ENCODE measurements at regions not wholly inside any gene's neighbourhood (a gene's known extent, or its start where the extent isn't known, plus 50 kb on each side); places are given as distances from the start of the nearest gene placed in this dataset.

DNA sequence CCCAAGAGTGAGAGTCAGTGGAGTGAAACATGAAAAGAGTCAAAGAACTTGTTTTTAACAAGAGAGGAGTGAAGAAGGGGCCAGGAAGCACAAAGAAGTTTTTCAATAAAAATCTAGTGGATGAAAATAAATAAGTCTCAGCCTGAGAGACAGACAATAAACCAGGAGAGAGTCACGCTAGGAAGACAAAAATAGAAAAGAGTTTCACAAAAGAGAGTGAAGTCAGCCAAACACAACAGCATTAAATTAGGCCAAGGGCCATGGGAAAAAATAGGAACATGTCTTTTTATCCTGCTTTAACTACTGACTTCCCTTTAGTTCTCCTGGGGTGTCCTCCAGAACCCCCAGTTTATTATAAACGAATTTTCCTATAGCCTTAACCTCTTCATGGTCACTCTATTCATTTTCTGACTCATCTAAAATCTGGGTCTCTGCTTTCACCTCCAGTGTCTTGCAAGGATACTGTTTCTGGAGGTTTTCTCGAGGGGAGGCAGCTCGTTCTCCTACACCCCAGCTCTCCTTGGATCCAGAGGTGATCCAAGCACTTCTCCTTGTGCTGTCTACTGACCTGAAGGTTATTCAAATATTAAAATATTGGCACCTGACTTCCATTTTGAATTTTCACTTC is 571.5 kb upstream of the PPP2R3A start:
- TF ChIP-seq, protein P1, sequence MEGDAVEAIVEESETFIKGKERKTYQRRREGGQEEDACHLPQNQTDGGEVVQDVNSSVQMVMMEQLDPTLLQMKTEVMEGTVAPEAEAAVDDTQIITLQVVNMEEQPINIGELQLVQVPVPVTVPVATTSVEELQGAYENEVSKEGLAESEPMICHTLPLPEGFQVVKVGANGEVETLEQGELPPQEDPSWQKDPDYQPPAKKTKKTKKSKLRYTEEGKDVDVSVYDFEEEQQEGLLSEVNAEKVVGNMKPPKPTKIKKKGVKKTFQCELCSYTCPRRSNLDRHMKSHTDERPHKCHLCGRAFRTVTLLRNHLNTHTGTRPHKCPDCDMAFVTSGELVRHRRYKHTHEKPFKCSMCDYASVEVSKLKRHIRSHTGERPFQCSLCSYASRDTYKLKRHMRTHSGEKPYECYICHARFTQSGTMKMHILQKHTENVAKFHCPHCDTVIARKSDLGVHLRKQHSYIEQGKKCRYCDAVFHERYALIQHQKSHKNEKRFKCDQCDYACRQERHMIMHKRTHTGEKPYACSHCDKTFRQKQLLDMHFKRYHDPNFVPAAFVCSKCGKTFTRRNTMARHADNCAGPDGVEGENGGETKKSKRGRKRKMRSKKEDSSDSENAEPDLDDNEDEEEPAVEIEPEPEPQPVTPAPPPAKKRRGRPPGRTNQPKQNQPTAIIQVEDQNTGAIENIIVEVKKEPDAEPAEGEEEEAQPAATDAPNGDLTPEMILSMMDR (IDR thresholded peaks at IDR 0.05), result no peak
- no peak for TF ChIP-seq POLR2A (IDR thresholded peaks at IDR 0.05)
- no peak for TF ChIP-seq POLR2AphosphoS5 (IDR thresholded peaks at IDR 0.05; ENCODE audit: insufficient read depth in 1 of 2, low read depth in 1 of 2)
- Histone ChIP-seq H3K4me3 (no peak overlapping the region), H3K4me1 (no peaks in the 10 kb centered on the region), H3K27ac (no peak overlapping the region), H3K36me3 (no peaks in the 10 kb centered on the region), H3K27me3 (no peaks in the 10 kb centered on the region), H3K9me3 (no peaks in the 10 kb centered on the region)
- DNase-seq (ENCODE audit: extremely low spot score in 2 of 2), result no peak
- intact Hi-C loops (cut with DNase I), result no loop called here

DNA sequence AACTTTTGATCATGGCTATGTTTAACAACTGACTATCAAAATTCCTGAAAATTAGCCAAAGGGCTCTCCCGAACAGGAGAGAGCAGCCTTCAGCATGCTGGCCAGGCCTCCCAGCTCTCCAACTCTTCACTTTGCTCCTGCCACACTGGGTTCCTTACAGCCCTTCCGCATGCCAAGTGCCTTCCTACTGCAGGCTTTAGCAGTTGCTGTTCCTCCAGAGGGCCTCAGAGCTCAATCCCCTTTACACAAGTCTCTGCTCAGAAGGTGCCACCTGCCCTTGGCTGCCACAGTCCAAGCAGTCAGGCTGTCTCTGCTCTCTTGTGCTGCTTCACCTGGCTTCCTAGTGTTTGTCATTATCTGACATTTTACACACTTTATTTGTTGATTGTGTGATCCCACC is 553.1 kb upstream of the PPP2R3A start:
- TF ChIP-seq POLR2A (IDR thresholded peaks at IDR 0.05), result no peak
- TF ChIP-seq POLR2AphosphoS5 (IDR thresholded peaks at IDR 0.05; ENCODE audit: insufficient read depth in 1 of 2, low read depth in 1 of 2), result no peak
- TF ChIP-seq, protein P1 (IDR thresholded peaks at IDR 0.05), result no peak
- Histone ChIP-seq H3K27ac (no peak overlapping the region), H3K4me1 (no peaks in the 10 kb centered on the region), H3K27me3 (no peaks in the 10 kb centered on the region), H3K9me3 (no peaks in the 10 kb centered on the region), H3K36me3 (no peaks in the 10 kb centered on the region), H3K4me3 (no peak overlapping the region)
- intact Hi-C loops (cut with DNase I), result no loop called here
- no peak for DNase-seq (ENCODE audit: extremely low spot score in 2 of 2)

DNA sequence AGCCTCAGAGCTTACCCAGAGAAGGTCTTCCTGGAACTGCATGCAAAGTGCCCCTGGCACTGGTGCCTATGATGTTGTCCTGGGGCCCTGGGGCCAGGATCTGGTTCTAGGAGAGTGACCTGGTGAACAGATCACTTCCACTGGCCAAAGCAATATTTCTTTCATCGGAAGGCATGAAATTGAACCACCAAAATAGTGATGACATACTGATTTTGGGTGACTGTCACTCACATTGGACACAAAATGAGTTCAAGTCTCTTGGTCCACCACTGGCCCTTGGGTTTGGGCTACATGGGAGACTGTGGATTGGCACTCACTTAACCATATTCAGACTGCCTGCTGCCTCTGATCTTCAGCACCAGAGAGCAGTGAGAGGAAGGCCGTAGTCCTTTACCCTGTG is 549.3 kb upstream of the PPP2R3A start:
- H3K4me3 ChIP-seq, result no peak overlapping the region
- no peaks in the 10 kb centered on the region for H3K9me3 ChIP-seq
- H3K4me1 ChIP-seq, result no peaks in the 10 kb centered on the region
- no peak for DNase-seq (ENCODE audit: extremely low spot score in 2 of 2)
- H3K27me3 ChIP-seq, result no peaks in the 10 kb centered on the region
- TF ChIP-seq POLR2AphosphoS5 (IDR thresholded peaks at IDR 0.05; ENCODE audit: insufficient read depth in 1 of 2, low read depth in 1 of 2) (no peak), POLR2A (IDR thresholded peaks at IDR 0.05) (no peak)
- TF ChIP-seq, protein P1 (IDR thresholded peaks at IDR 0.05), result no peak
- intact Hi-C loops (cut with DNase I), result no loop called here
- no peak overlapping the region for H3K27ac ChIP-seq
- no peaks in the 10 kb centered on the region for H3K36me3 ChIP-seq

DNA sequence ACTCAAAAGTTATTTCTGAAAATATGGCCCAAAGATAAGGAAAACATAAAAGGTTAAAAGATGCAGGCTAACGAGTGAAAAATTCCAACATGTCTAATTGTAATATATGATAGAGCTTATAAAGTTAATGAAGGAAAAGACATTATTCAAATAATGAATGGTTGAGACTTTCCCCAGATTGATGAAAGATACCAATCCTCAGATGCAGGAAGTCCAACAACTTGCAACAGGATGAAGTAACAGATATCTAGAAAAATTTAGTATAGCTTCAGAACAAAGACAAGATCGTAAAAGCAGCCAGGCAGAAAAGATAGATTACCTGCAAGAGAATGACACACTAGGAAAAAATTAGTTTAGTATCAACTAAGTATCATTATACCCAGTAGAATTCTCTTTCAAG is 546.4 kb upstream of the PPP2R3A start:
- Histone ChIP-seq H3K27me3 (no peaks in the 10 kb centered on the region), H3K4me1 (no peaks in the 10 kb centered on the region), H3K9me3 (no peaks in the 10 kb centered on the region), H3K4me3 (no peak overlapping the region), H3K27ac (no peak overlapping the region), H3K36me3 (no peaks in the 10 kb centered on the region)
- TF ChIP-seq POLR2AphosphoS5 (IDR thresholded peaks at IDR 0.05; ENCODE audit: insufficient read depth in 1 of 2, low read depth in 1 of 2) (no peak), POLR2A (IDR thresholded peaks at IDR 0.05) (no peak)
- TF ChIP-seq, protein P1 (IDR thresholded peaks at IDR 0.05), result no peak
- intact Hi-C loops (cut with DNase I), result no loop called here
- no peak for DNase-seq (ENCODE audit: extremely low spot score in 2 of 2)

DNA sequence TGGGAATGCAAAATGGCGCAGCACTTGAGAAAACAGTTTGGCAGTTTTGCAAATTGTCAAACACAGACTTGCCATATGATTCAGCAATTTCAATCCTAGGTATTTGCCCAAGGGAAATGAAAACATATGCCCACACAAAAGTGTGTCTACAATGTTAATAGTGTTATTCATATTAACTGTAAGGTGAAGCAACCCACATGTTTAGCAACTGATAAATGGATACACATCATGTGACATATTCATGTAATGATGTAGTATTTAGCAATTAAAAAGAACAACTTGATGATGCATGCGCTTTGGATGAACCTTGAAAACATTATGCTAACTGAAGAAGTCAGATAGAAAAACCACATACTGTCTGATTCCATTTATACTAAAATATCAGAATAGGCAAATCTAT is 539.0 kb upstream of the PPP2R3A start:
- H3K4me3 ChIP-seq, result no peak overlapping the region
- intact Hi-C loops (cut with DNase I), result no loop called here
- TF ChIP-seq, protein P1 (IDR thresholded peaks at IDR 0.05), result no peak
- TF ChIP-seq POLR2A (IDR thresholded peaks at IDR 0.05) (no peak), POLR2AphosphoS5 (IDR thresholded peaks at IDR 0.05; ENCODE audit: insufficient read depth in 1 of 2, low read depth in 1 of 2) (no peak)
- DNase-seq (ENCODE audit: extremely low spot score in 2 of 2), result no peak
- no peaks in the 10 kb centered on the region for H3K4me1 ChIP-seq
- no peaks in the 10 kb centered on the region for H3K27me3 ChIP-seq
- no peaks in the 10 kb centered on the region for H3K36me3 ChIP-seq
- H3K9me3 ChIP-seq, result no peaks in the 10 kb centered on the region
- H3K27ac ChIP-seq, result no peak overlapping the region
